GM21381 (cell line): ENCODE measurements at regions not wholly inside any gene's neighbourhood (a gene's known extent, or its start where the extent isn't known, plus 50 kb on each side); places are given as distances from the start of the nearest gene placed in this dataset.

Experiments used
- ATAC-seq: cut with Tn5 transposase; IDR thresholded peaks from one replicate; pipeline ENCODE4 v1.9.1; 2021; ENCODE audit warnings: mild to moderate bottlenecking, moderate library complexity; ENCODE audit not compliant: unreplicated experiment

GRCh38 chr6:150711061-150711460, 111.4 kb downstream of the PLEKHG1 start:
- ATAC-seq: no peak

GRCh38 chr6:150711584-150712504, 112.2 kb downstream of the PLEKHG1 start:
- no peak for ATAC-seq

- no peak for ATAC-seq
Measured at GRCh38 chr6:150712505-150713252, 113.0 kb downstream of the PLEKHG1 start.

- no peak for ATAC-seq
Measured at GRCh38 chr6:150713487-150713886, 113.8 kb downstream of the PLEKHG1 start.

GRCh38 chr6:150713931-150714330, 114.2 kb downstream of the PLEKHG1 start:
- no peak for ATAC-seq

GRCh38 chr6:150715133-150715532, 115.4 kb downstream of the PLEKHG1 start:
- no peak for ATAC-seq

- ATAC-seq: no peak
Measured at GRCh38 chr6:150717419-150717818, 117.7 kb downstream of the PLEKHG1 start.

GRCh38 chr6:150719099-150719766, 119.5 kb downstream of the PLEKHG1 start:
- ATAC-seq: no peak

GRCh38 chr6:150719831-150720230, 120.1 kb downstream of the PLEKHG1 start:
- ATAC-seq: no peak

- ATAC-seq: peak; percentile 98
Measured at GRCh38 chr6:150720774-150721233, 121.1 kb downstream of the PLEKHG1 start.

GRCh38 chr6:150721418-150722266, 122.0 kb downstream of the PLEKHG1 start:
- no peak for ATAC-seq

- ATAC-seq: no peak
Measured at GRCh38 chr6:150722614-150723344, 123.1 kb downstream of the PLEKHG1 start.

GRCh38 chr6:150723345-150723658, 123.6 kb downstream of the PLEKHG1 start:
- ATAC-seq: no peak

GRCh38 chr6:150723857-150724256, 124.2 kb downstream of the PLEKHG1 start:
- ATAC-seq: no peak

GRCh38 chr6:150725795-150726194, 126.1 kb downstream of the PLEKHG1 start:
- ATAC-seq: no peak

GRCh38 chr6:150729188-150729748, 129.6 kb downstream of the PLEKHG1 start:
- ATAC-seq: no peak

GRCh38 chr6:150730801-150731457, 131.2 kb downstream of the PLEKHG1 start:
- no peak for ATAC-seq

- ATAC-seq: no peak
Measured at GRCh38 chr6:150732765-150733539, 132.6 kb upstream of the MTHFD1L start.
